Heart left ventricle (tissue), 13 donors: ENCODE measurements at regions not wholly inside any gene's neighbourhood (a gene's known extent, or its start where the extent isn't known, plus 50 kb on each side); places are given as distances from the start of the nearest gene placed in this dataset.

ENCODE experiments used
- POLR2A ChIP-seq, 2 donors: fragments of 450-650 bp; IDR thresholded peaks; one replicate each; pipeline ENCODE4 v1.6.1; 2017; ENCODE audit warnings: antibody characterized with exemption in 2 of 2, mild to moderate bottlenecking in 2 of 2, moderate library complexity in 2 of 2
- TF ChIP-seq, protein P1 (sequence below), 12 donors: fragments of 200-600 bp; sonication (generic) in 4 of 12; IDR thresholded peaks; one replicate each; pipeline versions ENCODE4 v1.5.0 to v1.8.0; 2018 to 2022; ENCODE audit warnings: antibody characterized with exemption in 12 of 12, mild to moderate bottlenecking in 5 of 12
- donor health status: ischemic (EF 13 %, LVEDD 7.1; RV severe dilation, severe dysfunction).
- donor health status: DM: no; HTN: yes; CAD: no.
- donor health status: DM: no; HTN: no; CAD: no.
- donor health status: ischemic (EF 25% LVEDD 6.9; RV normal size, moderate dysfunction).
- donor health status: ischemic (EF 25% LVEDD 5.7; RV mildly dilated, moderate dysfunction).
- donor health status: ischemic (EF 35%, LVEDD 5.7; RV mildly dilated, moderate dysfunction).
- donor health status: nonischemic (EF 11% LVEDD 7.7; RV severe dilation, severe dysfunction).
- donor health status: DM: yes; HTN: yes; CAD: no.
- donor health status: PGD.
- donor health status: ischemic (EF 29% LVEDD 5.4; RV normal size, mild dysfunction).
- donor health status: nonischemic (EF 23%, LVEDD 6.1; RV moderate dilation, normal function).

DNA sequence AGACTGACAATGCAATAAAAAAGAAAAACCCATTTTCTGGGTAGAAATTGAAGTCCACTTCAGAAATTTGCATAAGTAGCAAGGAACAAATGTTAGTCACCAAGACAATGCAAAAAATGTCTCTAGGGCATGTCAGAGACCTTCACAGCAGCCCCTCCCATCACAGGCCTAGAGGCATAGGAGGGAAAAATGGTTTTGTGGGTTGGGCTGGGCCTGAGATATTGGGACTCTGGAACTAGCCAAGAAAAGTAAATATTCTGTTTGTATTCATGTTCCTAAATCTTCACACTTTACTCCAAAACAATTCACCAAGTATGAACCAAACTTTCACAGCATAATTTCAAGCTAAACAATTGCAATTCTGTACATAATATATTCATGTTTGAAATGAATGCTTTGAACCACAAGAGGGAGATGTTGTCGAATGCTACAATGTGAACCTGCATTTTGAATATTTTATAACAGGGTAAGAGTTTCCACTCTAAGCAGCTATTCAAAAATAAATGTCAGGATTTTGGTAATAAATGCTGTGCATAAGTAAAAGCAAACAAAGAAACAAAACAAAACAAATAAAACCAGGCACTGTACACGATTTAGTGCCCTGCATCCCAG lies 429.2 kb downstream of the OTOL1 start:
- TF ChIP-seq POLR2A (IDR thresholded peaks at IDR 0.05), result no peak
- TF ChIP-seq, protein P1, sequence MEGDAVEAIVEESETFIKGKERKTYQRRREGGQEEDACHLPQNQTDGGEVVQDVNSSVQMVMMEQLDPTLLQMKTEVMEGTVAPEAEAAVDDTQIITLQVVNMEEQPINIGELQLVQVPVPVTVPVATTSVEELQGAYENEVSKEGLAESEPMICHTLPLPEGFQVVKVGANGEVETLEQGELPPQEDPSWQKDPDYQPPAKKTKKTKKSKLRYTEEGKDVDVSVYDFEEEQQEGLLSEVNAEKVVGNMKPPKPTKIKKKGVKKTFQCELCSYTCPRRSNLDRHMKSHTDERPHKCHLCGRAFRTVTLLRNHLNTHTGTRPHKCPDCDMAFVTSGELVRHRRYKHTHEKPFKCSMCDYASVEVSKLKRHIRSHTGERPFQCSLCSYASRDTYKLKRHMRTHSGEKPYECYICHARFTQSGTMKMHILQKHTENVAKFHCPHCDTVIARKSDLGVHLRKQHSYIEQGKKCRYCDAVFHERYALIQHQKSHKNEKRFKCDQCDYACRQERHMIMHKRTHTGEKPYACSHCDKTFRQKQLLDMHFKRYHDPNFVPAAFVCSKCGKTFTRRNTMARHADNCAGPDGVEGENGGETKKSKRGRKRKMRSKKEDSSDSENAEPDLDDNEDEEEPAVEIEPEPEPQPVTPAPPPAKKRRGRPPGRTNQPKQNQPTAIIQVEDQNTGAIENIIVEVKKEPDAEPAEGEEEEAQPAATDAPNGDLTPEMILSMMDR (IDR thresholded peaks at IDR 0.05), result peak in 2 of 12 donors; percentile 13 to 22
